Endothelial cell of umbilical vein (primary cell): ENCODE measurements at regions not wholly inside any gene's neighbourhood (a gene's known extent, or its start where the extent isn't known, plus 50 kb on each side); places are given as distances from the start of the nearest gene placed in this dataset.

ENCODE experiments used
- BruUV-seq: library from RNA; stranded (reverse); fragments of 400-500 nt; replicated peaks from 2 replicates; lab custom pipeline; 2021; lab: Mats Ljungman, UMichigan
- CTCF ChIA-PET: fragments of 300-600, 350-600 bp; sonication (Branson Sonifier 250); formaldehyde crosslinking; loops from one replicate; lab custom pipeline; 2021; ENCODE audit warnings: antibody characterized with exemption, inconsistent platforms; lab: Charles Lee
- POLR2A ChIA-PET: fragments of 300-600, 350-600 bp; sonication (Branson Sonifier 250); formaldehyde crosslinking; loops from one replicate; lab custom pipeline; 2021; ENCODE audit warnings: antibody characterized with exemption, inconsistent platforms; lab: Charles Lee
- DNase-seq: peaks from one replicate; pipeline ENCODE4 v3.0.0-alpha.2; 2011; ENCODE audit warnings: low read depth, low spot score
- FAIRE-seq: peaks from 2 replicates; lab custom pipeline; 2011; peaks lifted over from hg19 to GRCh38; lab: Jason Lieb, UNC
- H2AFZ ChIP-seq: 2 replicates; pipeline ENCODE4 v1.6.0; 2012; ENCODE audit warnings: low read depth, low read length, control low read depth, inconsistent platforms
- H3K27ac ChIP-seq: 2 replicates; pipeline ENCODE4 v1.5.1; 2011; ENCODE audit warnings: low read depth, mild to moderate bottlenecking, control low read depth, low read length, moderate library complexity; ENCODE audit not compliant: insufficient read depth
- H3K27me3 ChIP-seq, 2 experiments: 2 replicates each; pipeline versions ENCODE4 v1.6.0 to v1.6.1; 2011; ENCODE audit warnings: low read length in 2 of 2, mixed read lengths in 1 of 2; ENCODE audit not compliant: control insufficient read depth in 2 of 2, insufficient read depth in 2 of 2
- H3K36me3 ChIP-seq, 2 experiments: 2 replicates in 1 of 2; 3 replicates in 1 of 2; pipeline ENCODE4 v1.5.1; 2011; ENCODE audit warnings: low read length in 2 of 2, mild to moderate bottlenecking in 1 of 2, moderate library complexity in 1 of 2; ENCODE audit not compliant: control insufficient read depth in 2 of 2, insufficient read depth in 2 of 2; ENCODE audit errors: extremely low read depth in 1 of 2
- H3K4me1 ChIP-seq: 3 replicates; pipeline ENCODE4 v1.5.1; 2011; ENCODE audit warnings: mild to moderate bottlenecking, low read length; ENCODE audit not compliant: control insufficient read depth, insufficient read depth; ENCODE audit errors: extremely low read depth
- H3K4me2 ChIP-seq: 2 replicates; pipeline ENCODE4 v1.6.1; 2011; ENCODE audit warnings: low read length, control low read depth, mixed read lengths; ENCODE audit not compliant: insufficient read depth
- H3K4me3 ChIP-seq, 3 experiments: fragments of 200-600 bp in 1 of 3; sonication (generic), shearing (Covaris generic) in 1 of 3; replicated peaks in 1 of 3; 2 replicates each; pipeline ENCODE4 v1.5.1; 2011 to 2016; ENCODE audit warnings: control low read depth in 3 of 3, low read length in 3 of 3, mild to moderate bottlenecking in 2 of 3, inconsistent platforms in 1 of 3, low read depth in 1 of 3, moderate library complexity in 1 of 3; ENCODE audit not compliant: insufficient read depth in 1 of 3
- H3K79me2 ChIP-seq: 2 replicates; pipeline ENCODE4 v1.6.0; 2012; ENCODE audit warnings: low read length, inconsistent platforms; ENCODE audit not compliant: control insufficient read depth, insufficient read depth
- H3K9ac ChIP-seq: replicated peaks from 2 replicates; pipeline ENCODE3; 2011; ENCODE audit warnings: low read length, control low read depth; ENCODE audit not compliant: insufficient read depth; ENCODE audit errors: extremely low read depth
- H3K9me1 ChIP-seq: replicated peaks from 3 replicates; pipeline ENCODE4 v1.6.0; 2011; ENCODE audit warnings: mild to moderate bottlenecking, low read length; ENCODE audit not compliant: control insufficient read depth, insufficient read depth; ENCODE audit errors: extremely low read depth
- H3K9me3 ChIP-seq: replicated peaks from 2 replicates; pipeline ENCODE4 v1.5.1; 2012; ENCODE audit warnings: low read length, inconsistent platforms; ENCODE audit not compliant: control insufficient read depth, insufficient read depth
- H4K20me1 ChIP-seq: replicated peaks from 2 replicates; pipeline ENCODE3; 2011; ENCODE audit warnings: mild to moderate bottlenecking, low read length; ENCODE audit not compliant: control insufficient read depth, insufficient read depth; ENCODE audit errors: extremely low read depth
- CTCF ChIP-seq, 2 donors: IDR thresholded peaks; 1 replicate in 1 of 2; 2 replicates in 1 of 2; pipeline ENCODE4 v1.5.1; 2011; ENCODE audit warnings: low read length in 2 of 2, mild to moderate bottlenecking in 2 of 2, moderate library complexity in 2 of 2, control low read depth in 1 of 2, inconsistent platforms in 1 of 2, low read depth in 1 of 2; ENCODE audit not compliant: insufficient read depth in 1 of 2; ENCODE audit errors: extremely low read depth in 1 of 2
- JUN ChIP-seq: IDR thresholded peaks from 2 replicates; pipeline ENCODE4 v1.6.1; 2011; ENCODE audit warnings: borderline replicate concordance, low read depth; ENCODE audit not compliant: insufficient read length, insufficient read depth
- POLR2A ChIP-seq: IDR thresholded peaks from 2 replicates; pipeline ENCODE4 v1.6.1; 2012; ENCODE audit warnings: low read depth, mild to moderate bottlenecking, control low read depth, low read length
- dilution Hi-C: fragments of 300-500 bp; cut with MboI; formaldehyde crosslinking; loops from one replicate; pipeline ENCODE4 v1.15.0; 2019; ENCODE audit warnings: low sequenced_read_pairs; ENCODE audit not compliant: extremely low pct_ligation_motif_present
- intact Hi-C: fragments of 100-400 bp; cut with micrococcal nuclease; formaldehyde crosslinking; loops from one replicate; pipeline ENCODE4 v1.10.0; 2022
- TF ChIP-seq, protein P1 (sequence below): IDR thresholded peaks from 2 replicates; pipeline ENCODE4 v1.6.1; 2011; ENCODE audit not compliant: insufficient read depth, insufficient read length

- intact Hi-C loops: no loop called here
Measured at GRCh38 chr5:175082866-175083590, 358.6 kb downstream of the MSX2 start.

More at GRCh38 chr5:175082866-175083590, 358.6 kb downstream of the MSX2 start:
- Histone ChIP-seq H2AFZ (no peak overlapping the region), H3K4me1 (no peaks in the 10 kb centered on the region), H3K4me2 (no peak overlapping the region), H3K4me3 (no peak overlapping the region), H3K79me2 (no peaks in the 10 kb centered on the region), H3K9me1 (no peaks in the 10 kb centered on the region), H3K9ac (no peak overlapping the region), H3K27ac (no peak overlapping the region), H3K27me3 (no peaks in the 10 kb centered on the region), H4K20me1 (no peaks in the 10 kb centered on the region), H3K9me3 (peaks cover 3% of the 10 kb centered on the region), H3K36me3 (no peaks in the 10 kb centered on the region)
- ChIA-PET CTCF (no interaction called here), POLR2A (no interaction called here)
- FAIRE-seq (no peak), DNase-seq (no peak)
- dilution Hi-C loops: no loop called here
- no TSS peak for BruUV-seq
- TF ChIP-seq JUN: no peak
- no peak for TF ChIP-seq POLR2A
- TF ChIP-seq, protein P1, sequence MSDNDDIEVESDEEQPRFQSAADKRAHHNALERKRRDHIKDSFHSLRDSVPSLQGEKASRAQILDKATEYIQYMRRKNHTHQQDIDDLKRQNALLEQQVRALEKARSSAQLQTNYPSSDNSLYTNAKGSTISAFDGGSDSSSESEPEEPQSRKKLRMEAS: no peak
- no peak for TF ChIP-seq CTCF (IDR thresholded peaks at IDR 0.05; ENCODE audit: extremely low read depth in 1 of 2, insufficient read depth in 1 of 2, low read depth in 1 of 2, low read length in 2 of 2)
